Sigmoid colon (tissue), 4 donors: ENCODE measurements at regions not wholly inside any gene's neighbourhood (a gene's known extent, or its start where the extent isn't known, plus 50 kb on each side); places are given as distances from the start of the nearest gene placed in this dataset.

Experiments
- EP300 ChIP-seq, 4 donors: sonication (generic); formaldehyde crosslinking; IDR thresholded peaks; one replicate each; pipeline ENCODE4 v1.6.1; 2017; ENCODE audit warnings: antibody characterized with exemption in 4 of 4
- POLR2A ChIP-seq, 2 donors: fragments of 450-650 bp; IDR thresholded peaks; one replicate each; pipeline ENCODE4 v1.6.1; 2016; ENCODE audit warnings: antibody characterized with exemption in 2 of 2, mild to moderate bottlenecking in 2 of 2, moderate library complexity in 2 of 2
- POLR2AphosphoS5 ChIP-seq, 4 donors: sonication (generic); formaldehyde crosslinking; IDR thresholded peaks; one replicate each; pipeline ENCODE4 v1.6.1; 2017; ENCODE audit warnings: antibody characterized with exemption in 4 of 4
- TF ChIP-seq, protein P1 (sequence below), 4 experiments: fragments of 450-650 bp in 3 of 4; fragments of 200-600 bp in 1 of 4; IDR thresholded peaks; one replicate each; pipeline ENCODE4 v1.5.1; 2016 to 2019; ENCODE audit warnings: antibody characterized with exemption in 4 of 4, mild to moderate bottlenecking in 3 of 4, moderate library complexity in 2 of 4

- no peak for TF ChIP-seq POLR2AphosphoS5 (IDR thresholded peaks at IDR 0.05)
- TF ChIP-seq EP300 (IDR thresholded peaks at IDR 0.05), result no peak
- TF ChIP-seq, protein P1, sequence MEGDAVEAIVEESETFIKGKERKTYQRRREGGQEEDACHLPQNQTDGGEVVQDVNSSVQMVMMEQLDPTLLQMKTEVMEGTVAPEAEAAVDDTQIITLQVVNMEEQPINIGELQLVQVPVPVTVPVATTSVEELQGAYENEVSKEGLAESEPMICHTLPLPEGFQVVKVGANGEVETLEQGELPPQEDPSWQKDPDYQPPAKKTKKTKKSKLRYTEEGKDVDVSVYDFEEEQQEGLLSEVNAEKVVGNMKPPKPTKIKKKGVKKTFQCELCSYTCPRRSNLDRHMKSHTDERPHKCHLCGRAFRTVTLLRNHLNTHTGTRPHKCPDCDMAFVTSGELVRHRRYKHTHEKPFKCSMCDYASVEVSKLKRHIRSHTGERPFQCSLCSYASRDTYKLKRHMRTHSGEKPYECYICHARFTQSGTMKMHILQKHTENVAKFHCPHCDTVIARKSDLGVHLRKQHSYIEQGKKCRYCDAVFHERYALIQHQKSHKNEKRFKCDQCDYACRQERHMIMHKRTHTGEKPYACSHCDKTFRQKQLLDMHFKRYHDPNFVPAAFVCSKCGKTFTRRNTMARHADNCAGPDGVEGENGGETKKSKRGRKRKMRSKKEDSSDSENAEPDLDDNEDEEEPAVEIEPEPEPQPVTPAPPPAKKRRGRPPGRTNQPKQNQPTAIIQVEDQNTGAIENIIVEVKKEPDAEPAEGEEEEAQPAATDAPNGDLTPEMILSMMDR (IDR thresholded peaks at IDR 0.05), result no peak
- no peak for TF ChIP-seq POLR2A (IDR thresholded peaks at IDR 0.05)
These were observed 317.7 kb upstream of the NOCT start for GRCh38 chr4:138697851-138698250.
